ENCODE measurements at regions not wholly inside any gene's neighbourhood (a gene's known extent, or its start where the extent isn't known, plus 50 kb on each side); places are given as distances from the start of the nearest gene placed in this dataset.

DNA sequence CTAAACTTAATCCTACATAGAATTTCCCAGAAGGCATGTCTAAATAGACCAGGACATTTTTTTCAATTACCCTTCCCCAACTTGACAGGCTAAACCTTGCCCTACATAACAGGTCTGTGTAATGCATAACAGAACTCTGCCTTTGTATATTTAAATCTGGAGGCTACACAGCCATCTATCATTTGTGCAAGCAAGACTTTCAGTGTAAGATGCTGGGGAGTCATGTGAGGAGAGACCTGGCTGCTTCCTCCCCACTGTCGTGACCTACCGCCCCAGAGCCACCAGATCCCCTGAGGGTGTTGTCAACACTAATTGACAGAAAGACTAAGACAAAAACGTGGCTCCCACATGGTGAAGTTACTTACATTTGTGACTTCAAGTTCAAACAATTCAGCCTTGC, 342.2 kb downstream of the PPARGC1A start:
- TF ChIP-seq, protein P1, sequence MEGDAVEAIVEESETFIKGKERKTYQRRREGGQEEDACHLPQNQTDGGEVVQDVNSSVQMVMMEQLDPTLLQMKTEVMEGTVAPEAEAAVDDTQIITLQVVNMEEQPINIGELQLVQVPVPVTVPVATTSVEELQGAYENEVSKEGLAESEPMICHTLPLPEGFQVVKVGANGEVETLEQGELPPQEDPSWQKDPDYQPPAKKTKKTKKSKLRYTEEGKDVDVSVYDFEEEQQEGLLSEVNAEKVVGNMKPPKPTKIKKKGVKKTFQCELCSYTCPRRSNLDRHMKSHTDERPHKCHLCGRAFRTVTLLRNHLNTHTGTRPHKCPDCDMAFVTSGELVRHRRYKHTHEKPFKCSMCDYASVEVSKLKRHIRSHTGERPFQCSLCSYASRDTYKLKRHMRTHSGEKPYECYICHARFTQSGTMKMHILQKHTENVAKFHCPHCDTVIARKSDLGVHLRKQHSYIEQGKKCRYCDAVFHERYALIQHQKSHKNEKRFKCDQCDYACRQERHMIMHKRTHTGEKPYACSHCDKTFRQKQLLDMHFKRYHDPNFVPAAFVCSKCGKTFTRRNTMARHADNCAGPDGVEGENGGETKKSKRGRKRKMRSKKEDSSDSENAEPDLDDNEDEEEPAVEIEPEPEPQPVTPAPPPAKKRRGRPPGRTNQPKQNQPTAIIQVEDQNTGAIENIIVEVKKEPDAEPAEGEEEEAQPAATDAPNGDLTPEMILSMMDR (IDR thresholded peaks at IDR 0.05; ENCODE audit: insufficient read depth, low read length, missing control alignments) = no peak
- CTCF ChIA-PET = no interaction called here
- POLR2A ChIA-PET = no interaction called here
- no peak overlapping the region for H3K4me3 ChIP-seq (ENCODE audit: low read depth, low read length)
- no peak for DNase-seq (ENCODE audit: low read depth, low spot score)

DNA sequence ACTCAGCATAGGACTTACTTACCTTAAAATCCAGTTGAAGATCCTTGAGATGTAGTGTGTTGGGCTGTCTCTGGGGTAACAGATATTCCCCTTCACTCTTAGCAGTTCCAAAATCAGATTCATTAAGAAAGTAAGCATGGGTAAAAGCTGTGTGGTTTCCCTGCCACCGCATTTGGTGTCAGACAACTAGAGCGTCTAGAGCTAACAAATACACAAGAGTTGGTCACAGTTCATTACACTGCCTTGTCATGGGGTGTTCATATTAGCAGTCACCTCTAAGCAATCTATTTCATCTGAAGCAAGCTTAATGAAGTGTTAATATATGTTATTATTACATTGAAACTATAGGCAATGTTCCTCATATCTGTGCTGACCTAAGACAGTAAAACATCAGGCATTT, 342.8 kb downstream of the PPARGC1A start:
- CTCF ChIA-PET = no interaction called here
- no peak overlapping the region for H3K4me3 ChIP-seq (ENCODE audit: low read depth, low read length)
- DNase-seq (ENCODE audit: low read depth, low spot score) = no peak
- TF ChIP-seq, protein P1 (IDR thresholded peaks at IDR 0.05; ENCODE audit: insufficient read depth, low read length, missing control alignments) = no peak
- POLR2A ChIA-PET = no interaction called here

DNA sequence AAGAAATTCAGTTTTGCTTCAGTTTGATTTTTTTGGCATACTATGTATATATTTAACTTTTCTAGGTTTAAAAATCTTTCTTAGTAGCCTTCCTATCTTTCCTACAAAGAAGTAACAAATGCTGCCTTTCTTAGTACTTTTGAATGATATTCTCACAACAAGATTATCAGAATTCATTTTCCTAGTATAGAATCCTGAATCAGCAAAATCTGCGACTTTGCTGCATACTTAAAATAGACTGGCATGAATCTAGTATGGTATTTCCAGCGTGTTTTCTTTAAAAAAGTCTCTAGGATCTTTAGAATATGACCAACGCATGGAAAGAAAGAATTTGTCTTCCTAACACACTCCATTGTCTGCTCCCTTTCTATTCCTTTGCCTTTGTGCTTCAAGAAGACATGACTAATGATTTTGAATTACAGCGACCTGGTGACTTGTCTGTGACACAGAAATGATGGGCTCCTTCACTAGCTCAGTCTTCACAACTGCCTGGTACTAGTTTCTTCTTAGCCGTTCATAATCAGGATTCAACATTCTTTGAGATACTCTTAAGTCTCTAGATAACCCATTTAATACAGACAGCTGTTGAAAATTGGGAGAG, 349.8 kb downstream of the PPARGC1A start:
- H3K4me3 ChIP-seq (ENCODE audit: low read depth, low read length) = no peak overlapping the region
- no peak for DNase-seq (ENCODE audit: low read depth, low spot score)

DNA sequence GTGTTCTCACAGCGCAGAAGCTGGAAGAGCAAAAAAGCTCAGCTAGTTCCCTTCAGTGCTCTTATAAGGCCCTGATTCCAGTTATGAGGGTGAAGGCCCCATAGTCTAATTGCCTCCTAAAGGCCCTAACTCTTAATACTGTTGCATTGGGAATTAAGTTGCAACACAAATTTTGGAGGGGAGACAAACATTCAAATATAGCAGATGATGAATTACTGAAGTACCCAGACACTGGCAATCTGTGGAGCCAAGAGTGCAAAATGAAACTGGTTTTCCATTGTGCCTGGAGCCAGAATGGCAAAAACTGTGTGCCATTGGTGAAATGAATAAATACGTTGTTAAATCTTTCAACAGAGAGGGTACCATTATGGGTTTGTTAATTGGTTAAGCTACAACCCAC, 356.0 kb downstream of the PPARGC1A start:
- TF ChIP-seq, protein P1 (IDR thresholded peaks at IDR 0.05; ENCODE audit: insufficient read depth, low read length, missing control alignments) = no peak
- ChIA-PET CTCF (no interaction called here), POLR2A (no interaction called here)
- no peak overlapping the region for H3K4me3 ChIP-seq (ENCODE audit: low read depth, low read length)
- no peak for DNase-seq (ENCODE audit: low read depth, low spot score)

More for the DNA sequence above, 349.8 kb downstream of the PPARGC1A start:
- ChIA-PET CTCF (no interaction called here), POLR2A (no interaction called here)
- TF ChIP-seq, protein P1 (IDR thresholded peaks at IDR 0.05; ENCODE audit: insufficient read depth, low read length, missing control alignments) = no peak

DNA sequence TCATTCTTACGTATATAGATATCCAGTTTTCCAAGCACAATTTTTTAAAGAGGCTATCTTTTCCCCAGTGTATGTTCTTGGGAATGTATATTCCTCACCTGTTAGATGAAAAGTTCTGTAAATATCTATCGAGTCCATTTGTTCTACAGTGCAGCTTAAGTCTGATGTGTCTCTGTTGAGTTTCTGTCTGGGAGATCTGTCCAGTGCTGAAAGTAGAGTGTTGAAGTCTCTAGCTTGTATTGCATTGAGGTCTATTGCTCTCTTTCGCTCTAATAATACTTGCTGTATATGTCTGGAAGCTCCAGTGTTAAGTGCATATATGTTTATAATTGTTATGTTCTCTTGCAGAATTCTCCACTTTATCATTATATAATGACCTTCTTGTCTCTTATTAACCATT, 373.1 kb downstream of the PPARGC1A start:
- DNase-seq (ENCODE audit: low read depth, low spot score) = no peak
- CTCF ChIA-PET = no interaction called here
- POLR2A ChIA-PET = no interaction called here
- TF ChIP-seq, protein P1 (IDR thresholded peaks at IDR 0.05; ENCODE audit: insufficient read depth, low read length, missing control alignments) = no peak
- no peak overlapping the region for H3K4me3 ChIP-seq (ENCODE audit: low read depth, low read length)

DNA sequence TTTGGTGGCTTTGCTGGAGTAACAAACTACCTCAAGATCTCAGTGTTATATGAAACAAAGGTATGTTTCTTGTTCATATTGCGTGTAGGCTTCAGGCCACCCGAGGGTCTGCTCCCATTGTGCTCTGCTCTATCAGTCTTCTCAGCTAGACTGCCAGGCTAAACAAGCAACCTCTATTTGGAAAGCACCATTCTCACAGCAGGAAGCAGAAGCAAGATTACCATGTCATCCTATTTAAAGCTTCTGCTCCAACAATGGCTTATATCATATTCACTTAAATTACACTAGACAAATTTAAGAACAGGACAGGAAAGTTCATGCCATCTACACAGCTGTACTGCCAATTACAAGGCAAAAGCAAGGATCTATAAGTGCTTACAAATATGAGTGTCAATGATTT, 385.8 kb downstream of the PPARGC1A start:
- ChIA-PET CTCF (no interaction called here), POLR2A (no interaction called here)
- DNase-seq (ENCODE audit: low read depth, low spot score) = no peak
- no peak overlapping the region for H3K4me3 ChIP-seq (ENCODE audit: low read depth, low read length)
- TF ChIP-seq, protein P1 (IDR thresholded peaks at IDR 0.05; ENCODE audit: insufficient read depth, low read length, missing control alignments) = no peak

Measured in AG04449 (cell line).